ENCODE measurements at regions not wholly inside any gene's neighbourhood (a gene's known extent, or its start where the extent isn't known, plus 50 kb on each side); places are given as distances from the start of the nearest gene placed in this dataset.

- H3K9me3 ChIP-seq (ENCODE audit: control insufficient read depth in 1 of 2, insufficient read depth in 1 of 2, low read length in 2 of 2): peaks cover 0 to 4% of the 10 kb centered on the region in 2 experiments
- no peaks in the 10 kb centered on the region for H3K27me3 Mint-ChIP-seq
- H3K27ac ChIP-seq (ENCODE audit: low read depth in 1 of 2, low read length in 2 of 2): no peak overlapping the region
- peaks cover 6% of the 10 kb centered on the region for H3K9me3 Mint-ChIP-seq
- DNase-seq: no peak
- H3K36me3 Mint-ChIP-seq (ENCODE audit: low read depth): peaks cover 57% of the 10 kb centered on the region
- ATAC-seq (ENCODE audit: poor library complexity): no peak
- H3K4me1 Mint-ChIP-seq (ENCODE audit: low read depth): no peaks in the 10 kb centered on the region
- peaks cover 7% of the 10 kb centered on the region for H3K36me3 ChIP-seq (ENCODE audit: insufficient read depth, low read length)
- intact Hi-C loops (cut with DNase I, micrococcal nuclease): no loop called here
- ChIA-PET POLR2A (no interaction called here), CTCF (interaction anchor here (0.8 to 1.4 kb wide), 3 partner anchors 121 to 161 kb away, joined by 3 to 4 read pairs (median 4); no protein-coding TSS in a partner anchor)
- H3K4me1 ChIP-seq (ENCODE audit: insufficient read depth, low read length): no peaks in the 10 kb centered on the region
- no peak overlapping the region for H3K27ac Mint-ChIP-seq
- TF ChIP-seq CTCF (IDR thresholded peaks at IDR 0.05): no peak
- H3K27me3 ChIP-seq (ENCODE audit: control insufficient read depth in 1 of 2, insufficient read depth in 2 of 2, low read length in 2 of 2): no peaks in the 10 kb centered on the region
- no peak overlapping the region for H3K4me3 Mint-ChIP-seq
- H3K4me3 ChIP-seq (ENCODE audit: low read length): no peak overlapping the region
These were observed 102.4 kb upstream of the RFX3 start for GRCh38 chr9:3628239-3628638.

- H3K4me3 Mint-ChIP-seq: no peak overlapping the region
These were observed 82.2 kb upstream of the RFX3 start for GRCh38 chr9:3608011-3608410.

GRCh38 chr9:3600672-3601071 is 74.9 kb upstream of the RFX3 start:
- no peak for TF ChIP-seq CTCF (IDR thresholded peaks at IDR 0.05)
- ChIA-PET POLR2A (interaction anchor here (1.1 kb wide), 1 partner anchor 74 kb away, joined by 4 read pairs; no protein-coding TSS in a partner anchor), CTCF (no interaction called here)
- Mint-ChIP-seq H3K4me1 (ENCODE audit: low read depth) (no peaks in the 10 kb centered on the region), H3K27me3 (no peaks in the 10 kb centered on the region), H3K27ac (no peak overlapping the region), H3K36me3 (ENCODE audit: low read depth) (no peaks in the 10 kb centered on the region), H3K9me3 (no peaks in the 10 kb centered on the region), H3K4me3 (no peak overlapping the region)
- Histone ChIP-seq H3K4me3 (ENCODE audit: low read length) (no peak overlapping the region), H3K36me3 (ENCODE audit: insufficient read depth, low read length) (no peaks in the 10 kb centered on the region), H3K27ac (ENCODE audit: low read depth in 1 of 2, low read length in 2 of 2) (no peak overlapping the region), H3K27me3 (ENCODE audit: control insufficient read depth in 1 of 2, insufficient read depth in 2 of 2, low read length in 2 of 2) (no peaks in the 10 kb centered on the region), H3K4me1 (ENCODE audit: insufficient read depth, low read length) (no peaks in the 10 kb centered on the region), H3K9me3 (ENCODE audit: control insufficient read depth in 1 of 2, insufficient read depth in 1 of 2, low read length in 2 of 2) (no peaks in the 10 kb centered on the region)
- intact Hi-C loops (cut with DNase I, micrococcal nuclease): no loop called here
- no peak for ATAC-seq (ENCODE audit: poor library complexity)
- DNase-seq: no peak

More at GRCh38 chr9:3608011-3608410, 82.2 kb upstream of the RFX3 start:
- Mint-ChIP-seq H3K27me3 (no peaks in the 10 kb centered on the region), H3K27ac (no peak overlapping the region), H3K9me3 (no peaks in the 10 kb centered on the region), H3K36me3 (ENCODE audit: low read depth) (peaks cover 7% of the 10 kb centered on the region), H3K4me1 (ENCODE audit: low read depth) (no peaks in the 10 kb centered on the region)
- no peaks in the 10 kb centered on the region for H3K9me3 ChIP-seq (ENCODE audit: control insufficient read depth in 1 of 2, insufficient read depth in 1 of 2, low read length in 2 of 2)
- CTCF ChIA-PET: interaction anchor here (1.1 kb wide), 1 partner anchor 9 kb away, joined by 3 read pairs; no protein-coding TSS in a partner anchor
- no peak overlapping the region for H3K27ac ChIP-seq (ENCODE audit: low read depth in 1 of 2, low read length in 2 of 2)
- no peak for TF ChIP-seq CTCF (IDR thresholded peaks at IDR 0.05)
- H3K4me1 ChIP-seq (ENCODE audit: insufficient read depth, low read length): no peaks in the 10 kb centered on the region
- H3K27me3 ChIP-seq (ENCODE audit: control insufficient read depth in 1 of 2, insufficient read depth in 2 of 2, low read length in 2 of 2): no peaks in the 10 kb centered on the region
- intact Hi-C loops (cut with DNase I, micrococcal nuclease): no loop called here
- no peaks in the 10 kb centered on the region for H3K36me3 ChIP-seq (ENCODE audit: insufficient read depth, low read length)
- DNase-seq: no peak
- ATAC-seq (ENCODE audit: poor library complexity): no peak
- POLR2A ChIA-PET: no interaction called here
- H3K4me3 ChIP-seq (ENCODE audit: low read length): no peak overlapping the region

All from CD4-positive, alpha-beta T cell (primary cell).